BJ (cell line): ENCODE measurements at regions not wholly inside any gene's neighbourhood (a gene's known extent, or its start where the extent isn't known, plus 50 kb on each side); places are given as distances from the start of the nearest gene placed in this dataset.

Experiments
- CTCF ChIA-PET: fragments of 350-600 bp; formaldehyde crosslinking; extraction: SDS; loops from one replicate; lab custom pipeline; 2021; ENCODE audit warnings: antibody characterized with exemption, inconsistent platforms; lab: Yijun Ruan, JAX
- POLR2A ChIA-PET: fragments of 300-600 bp; sonication (Branson Sonifier 250); formaldehyde crosslinking; extraction: SDS; loops from one replicate; lab custom pipeline; 2021; ENCODE audit warnings: antibody characterized with exemption; lab: Charles Lee
- DNase-seq: peaks from one replicate; pipeline ENCODE4 v3.0.0-alpha.2; 2011; ENCODE audit warnings: low read depth
- H3K27me3 ChIP-seq: 2 replicates; pipeline ENCODE4 v1.6.0; 2011; ENCODE audit warnings: low read length; ENCODE audit not compliant: control insufficient read depth, insufficient read depth
- H3K36me3 ChIP-seq: 2 replicates; pipeline ENCODE4 v1.5.1; 2011; ENCODE audit warnings: low read length; ENCODE audit not compliant: control insufficient read depth, insufficient read depth
- H3K4me3 ChIP-seq: 2 replicates; pipeline ENCODE4 v1.5.1; 2011; ENCODE audit warnings: low read depth, mild to moderate bottlenecking, control low read depth, low read length
- CTCF ChIP-seq: IDR thresholded peaks from 2 replicates; pipeline ENCODE4 v1.5.1; 2011; ENCODE audit warnings: low read depth, mild to moderate bottlenecking, control low read depth, inconsistent platforms, low read length, moderate library complexity; ENCODE audit not compliant: insufficient read depth

GRCh38 chr11:76269247-76269646 is 62.9 kb upstream of the WNT11 start:
- peaks cover 7% of the 10 kb centered on the region for H3K27me3 ChIP-seq
- ChIA-PET CTCF (interaction anchor here (1.6 kb wide), 1 partner anchor 59 kb away, joined by 6 read pairs; no protein-coding TSS in a partner anchor), POLR2A (no interaction called here)
- no peak for DNase-seq
- H3K4me3 ChIP-seq: no peak overlapping the region
- no peak for TF ChIP-seq CTCF
- H3K36me3 ChIP-seq: no peaks in the 10 kb centered on the region

GRCh38 chr11:76268498-76268897 is 62.2 kb upstream of the WNT11 start:
- H3K4me3 ChIP-seq: no peak overlapping the region
- no peak for DNase-seq
- ChIA-PET POLR2A (no interaction called here), CTCF (interaction anchor here (1.2 to 1.6 kb wide), 2 partner anchors 9 to 59 kb away, joined by 3 to 6 read pairs; no protein-coding TSS in a partner anchor)
- H3K36me3 ChIP-seq: no peaks in the 10 kb centered on the region
- peaks cover 7% of the 10 kb centered on the region for H3K27me3 ChIP-seq
- TF ChIP-seq CTCF: no peak

GRCh38 chr11:76267556-76267955 is 61.3 kb upstream of the WNT11 start:
- no peak overlapping the region for H3K4me3 ChIP-seq
- ChIA-PET CTCF (interaction anchor here (1.2 to 1.4 kb wide), 2 partner anchors 10 to 51 kb away, joined by 3 read pairs; no protein-coding TSS in a partner anchor), POLR2A (no interaction called here)
- no peak for DNase-seq
- no peaks in the 10 kb centered on the region for H3K36me3 ChIP-seq
- TF ChIP-seq CTCF: no peak
- H3K27me3 ChIP-seq: peaks cover 9% of the 10 kb centered on the region

- no peak overlapping the region for H3K4me3 ChIP-seq
- peaks cover 13% of the 10 kb centered on the region for H3K27me3 ChIP-seq
- POLR2A ChIA-PET: no interaction called here
- no peaks in the 10 kb centered on the region for H3K36me3 ChIP-seq
- CTCF ChIA-PET: interaction anchor here (0.7 to 1.7 kb wide), 3 partner anchors 52 to 64 kb away, joined by 3 to 4 read pairs (median 3); no protein-coding TSS in a partner anchor
- DNase-seq: peak; percentile 46
- no peak for TF ChIP-seq CTCF
Measured at GRCh38 chr11:76266286-76267100, 60.2 kb upstream of the WNT11 start.

GRCh38 chr11:76265771-76266241 is 59.5 kb upstream of the WNT11 start:
- Histone ChIP-seq H3K36me3 (no peaks in the 10 kb centered on the region), H3K4me3 (no peak overlapping the region), H3K27me3 (peaks cover 13% of the 10 kb centered on the region)
- DNase-seq: no peak
- TF ChIP-seq CTCF: no peak
- ChIA-PET CTCF (interaction anchor here (1.5 to 1.7 kb wide), 2 partner anchors 53 to 58 kb away, joined by 3 to 4 read pairs; no protein-coding TSS in a partner anchor), POLR2A (no interaction called here)
